Psoas muscle (tissue), 7 donors: ENCODE measurements at regions not wholly inside any gene's neighbourhood (a gene's known extent, or its start where the extent isn't known, plus 50 kb on each side); places are given as distances from the start of the nearest gene placed in this dataset.

Experiments
- ATAC-seq, 4 donors: fragments of 200-7000 bp; cut with Tn5 transposase; one replicate each; pipeline ENCODE4 v1.9.1; 2020; ENCODE audit warnings: moderate library complexity in 3 of 4, mild to moderate bottlenecking in 2 of 4
- DNase-seq, 2 donors: peaks; one replicate each; pipeline ENCODE4 v3.0.0-alpha.2; 2020
- H3K27ac ChIP-seq: fragments of 200-600 bp; one replicate; pipeline ENCODE4 v1.8.0; 2022
- H3K27me3 ChIP-seq, 3 donors: fragments of 200-600 bp in 1 of 3; one replicate each; pipeline versions ENCODE4 v1.6.1 to v1.8.0; 2013 to 2022; ENCODE audit warnings: low read length in 2 of 3, mild to moderate bottlenecking in 2 of 3, moderate library complexity in 1 of 3; ENCODE audit not compliant: insufficient read depth in 3 of 3
- H3K36me3 ChIP-seq, 2 donors: fragments of 200-600 bp in 1 of 2; one replicate each; pipeline versions ENCODE4 v1.6.1 to v1.8.0; 2013 to 2022; ENCODE audit warnings: low read depth in 1 of 2, mild to moderate bottlenecking in 1 of 2, moderate library complexity in 1 of 2; ENCODE audit not compliant: insufficient read depth in 1 of 2
- H3K4me1 ChIP-seq: fragments of 200-600 bp; one replicate; pipeline ENCODE4 v1.8.0; 2022
- H3K4me3 ChIP-seq: fragments of 200-600 bp; one replicate; pipeline ENCODE4 v1.8.0; 2022; ENCODE audit warnings: mild to moderate bottlenecking
- H3K9me3 ChIP-seq: fragments of 200-600 bp; one replicate; pipeline ENCODE4 v1.8.0; 2022
- CTCF ChIP-seq: fragments of 200-600 bp; IDR thresholded peaks from one replicate; pipeline ENCODE4 v1.8.0; 2022; ENCODE audit warnings: antibody characterized with exemption
- WGBS, 3 donors: extraction: QIAGEN DNeasy Blood & Tissue Kit; methylation state at CpG; one replicate each; pipeline versions ENCODE4 v1.1.6 to v1.1.7; 2013; 5-methylcytosine and 5-hydroxymethylcytosine counted together
- intact Hi-C, 2 donors: fragments of 100-400 bp; cut with DNase I; formaldehyde crosslinking; loops; one replicate each; pipeline versions ENCODE4 v1.11.0 to v1.14.2; 2022
- donor health status: healthy with polysubstance abuse.
- donor health status: DM: no; HTN: no; CAD: no; lungs with moderate emphysema.
- donor health status: Bipolar disorder and iron deficiency.
- donor health status: healthy.
- donor health status: DM: yes; HTN: yes; CAD: no.
- donor health status: DM: no; HTN: no; CAD: no.
- donor health status: DM: yes; HTN: yes; CAD: no.

GRCh38 chr13:38141792-38142191 is 207.9 kb upstream of the UFM1 start:
- no peaks in the 10 kb centered on the region for H3K4me1 ChIP-seq
- H3K27ac ChIP-seq = no peak overlapping the region
- intact Hi-C loops = no loop called here
- no peak for TF ChIP-seq CTCF
- no peak overlapping the region for H3K4me3 ChIP-seq
- ATAC-seq (no peak), DNase-seq (no peak)
- H3K36me3 ChIP-seq = no peaks in the 10 kb centered on the region
- H3K27me3 ChIP-seq = no peaks in the 10 kb centered on the region
- H3K9me3 ChIP-seq = no peaks in the 10 kb centered on the region

GRCh38 chr13:38135592-38135991 is 214.1 kb upstream of the UFM1 start:
- H3K27ac ChIP-seq = no peak overlapping the region
- WGBS, 3 donors = 76 to 78% (median 77%) methylated on average over 4 of the region's 4 CpGs
- H3K4me1 ChIP-seq = no peaks in the 10 kb centered on the region
- no peak for TF ChIP-seq CTCF
- H3K9me3 ChIP-seq = no peaks in the 10 kb centered on the region
- intact Hi-C loops = no loop called here
- no peaks in the 10 kb centered on the region for H3K36me3 ChIP-seq
- DNase-seq (no peak), ATAC-seq (no peak)
- no peaks in the 10 kb centered on the region for H3K27me3 ChIP-seq
- H3K4me3 ChIP-seq = no peak overlapping the region

- Histone ChIP-seq H3K4me3 (no peak overlapping the region), H3K9me3 (no peaks in the 10 kb centered on the region), H3K36me3 (no peaks in the 10 kb centered on the region), H3K4me1 (peaks cover 4% of the 10 kb centered on the region), H3K27me3 (no peaks in the 10 kb centered on the region), H3K27ac (no peak overlapping the region)
- ATAC-seq (no peak), DNase-seq (no peak)
- intact Hi-C loops = no loop called here
- WGBS, 3 donors = 88 to 93% (median 89%) methylated on average over 4 of the region's 4 CpGs
- TF ChIP-seq CTCF = no peak
These were observed 228.4 kb upstream of the UFM1 start for GRCh38 chr13:38121267-38121666.

- H3K4me1 ChIP-seq = no peaks in the 10 kb centered on the region
- intact Hi-C loops = no loop called here
- no peak for ATAC-seq
These were observed 234.3 kb upstream of the TRPC4 start for GRCh38 chr13:38103851-38104250.

More at GRCh38 chr13:38103851-38104250, 234.3 kb upstream of the TRPC4 start:
- no peak for TF ChIP-seq CTCF
- no peak overlapping the region for H3K4me3 ChIP-seq
- DNase-seq = no peak
- no peaks in the 10 kb centered on the region for H3K36me3 ChIP-seq
- H3K27me3 ChIP-seq = no peaks in the 10 kb centered on the region
- no peaks in the 10 kb centered on the region for H3K9me3 ChIP-seq
- no peak overlapping the region for H3K27ac ChIP-seq
